ENCODE measurements at regions not wholly inside any gene's neighbourhood (a gene's known extent, or its start where the extent isn't known, plus 50 kb on each side); places are given as distances from the start of the nearest gene placed in this dataset.

DNA sequence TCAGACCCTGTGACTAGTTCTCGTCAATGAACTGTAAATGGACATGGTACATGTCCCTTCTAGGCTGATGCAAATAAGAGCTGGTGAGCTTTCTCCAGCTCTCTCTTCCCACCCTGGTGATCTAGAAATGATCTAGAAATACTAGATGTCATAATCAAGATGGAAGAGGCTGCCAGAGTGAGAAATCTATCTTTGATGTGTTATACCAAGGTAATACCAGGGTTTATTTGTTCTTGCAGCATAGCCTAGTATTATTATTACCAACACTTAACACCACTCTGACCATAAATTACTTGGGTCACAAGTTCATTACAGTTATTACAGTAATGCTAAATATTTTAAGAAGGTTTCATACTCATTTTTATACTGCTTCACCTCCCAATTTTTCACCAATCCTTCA is 138.4 kb upstream of the LMCD1 start:
- no peak for DNase-seq (ENCODE audit: low read depth)
- TF ChIP-seq, protein P1, sequence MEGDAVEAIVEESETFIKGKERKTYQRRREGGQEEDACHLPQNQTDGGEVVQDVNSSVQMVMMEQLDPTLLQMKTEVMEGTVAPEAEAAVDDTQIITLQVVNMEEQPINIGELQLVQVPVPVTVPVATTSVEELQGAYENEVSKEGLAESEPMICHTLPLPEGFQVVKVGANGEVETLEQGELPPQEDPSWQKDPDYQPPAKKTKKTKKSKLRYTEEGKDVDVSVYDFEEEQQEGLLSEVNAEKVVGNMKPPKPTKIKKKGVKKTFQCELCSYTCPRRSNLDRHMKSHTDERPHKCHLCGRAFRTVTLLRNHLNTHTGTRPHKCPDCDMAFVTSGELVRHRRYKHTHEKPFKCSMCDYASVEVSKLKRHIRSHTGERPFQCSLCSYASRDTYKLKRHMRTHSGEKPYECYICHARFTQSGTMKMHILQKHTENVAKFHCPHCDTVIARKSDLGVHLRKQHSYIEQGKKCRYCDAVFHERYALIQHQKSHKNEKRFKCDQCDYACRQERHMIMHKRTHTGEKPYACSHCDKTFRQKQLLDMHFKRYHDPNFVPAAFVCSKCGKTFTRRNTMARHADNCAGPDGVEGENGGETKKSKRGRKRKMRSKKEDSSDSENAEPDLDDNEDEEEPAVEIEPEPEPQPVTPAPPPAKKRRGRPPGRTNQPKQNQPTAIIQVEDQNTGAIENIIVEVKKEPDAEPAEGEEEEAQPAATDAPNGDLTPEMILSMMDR (conservative IDR thresholded peaks at IDR 0.05; ENCODE audit: low read depth, low read length), result no peak
- no peak overlapping the region for H3K4me3 ChIP-seq (ENCODE audit: low read length)

DNA sequence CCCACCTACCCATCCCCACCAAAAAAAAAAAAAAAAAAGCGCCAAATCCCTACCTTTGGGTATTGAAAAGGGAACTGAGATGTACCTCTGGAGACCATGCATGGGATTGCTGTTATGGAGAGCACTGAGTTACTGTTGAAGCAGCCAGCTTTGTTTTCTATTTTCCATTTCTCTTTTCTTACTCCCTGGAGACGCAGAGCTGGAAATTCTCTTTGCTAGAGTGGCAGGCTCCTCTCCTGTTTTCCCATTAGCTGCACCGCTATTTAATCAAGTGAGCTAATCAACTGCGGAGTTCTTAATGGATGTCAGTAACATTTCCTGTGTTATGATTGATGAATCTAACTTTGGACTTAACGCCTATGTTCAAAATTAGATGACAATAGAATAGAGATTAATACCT is 136.1 kb upstream of the LMCD1 start:
- TF ChIP-seq, protein P1 (conservative IDR thresholded peaks at IDR 0.05; ENCODE audit: low read depth, low read length), result no peak
- DNase-seq (ENCODE audit: low read depth), result no peak
- no peak overlapping the region for H3K4me3 ChIP-seq (ENCODE audit: low read length)

DNA sequence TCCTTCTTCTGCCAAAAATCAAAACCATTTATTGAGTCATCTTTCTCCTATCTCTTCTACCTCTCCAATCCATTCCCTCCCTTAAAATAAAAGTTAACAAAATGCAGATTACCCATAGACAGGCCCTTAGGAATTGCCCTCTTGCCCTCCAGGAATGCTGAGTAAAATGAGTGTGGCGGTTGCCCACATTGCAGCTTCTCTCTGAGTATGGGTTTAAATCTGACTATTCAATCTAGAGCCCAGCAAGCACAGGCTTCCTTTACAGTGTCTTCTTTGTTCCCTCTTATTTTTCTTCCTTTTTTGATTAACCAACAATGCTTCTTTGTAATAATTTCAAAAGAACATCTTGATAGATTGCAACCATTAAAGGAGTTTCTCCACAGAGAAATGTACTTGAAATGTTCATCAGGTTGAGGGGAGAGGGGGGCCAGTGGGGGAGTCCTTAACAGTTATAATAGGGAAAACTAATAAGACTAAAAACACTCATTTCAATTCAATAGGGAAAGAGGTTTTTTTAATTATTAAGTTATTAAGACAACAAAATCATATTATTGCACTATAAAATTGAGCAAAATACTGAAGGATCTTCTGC is 135.3 kb upstream of the LMCD1 start:
- TF ChIP-seq, protein P1 (conservative IDR thresholded peaks at IDR 0.05; ENCODE audit: low read depth, low read length), result no peak
- no peak overlapping the region for H3K4me3 ChIP-seq (ENCODE audit: low read length)
- DNase-seq (ENCODE audit: low read depth), result no peak

DNA sequence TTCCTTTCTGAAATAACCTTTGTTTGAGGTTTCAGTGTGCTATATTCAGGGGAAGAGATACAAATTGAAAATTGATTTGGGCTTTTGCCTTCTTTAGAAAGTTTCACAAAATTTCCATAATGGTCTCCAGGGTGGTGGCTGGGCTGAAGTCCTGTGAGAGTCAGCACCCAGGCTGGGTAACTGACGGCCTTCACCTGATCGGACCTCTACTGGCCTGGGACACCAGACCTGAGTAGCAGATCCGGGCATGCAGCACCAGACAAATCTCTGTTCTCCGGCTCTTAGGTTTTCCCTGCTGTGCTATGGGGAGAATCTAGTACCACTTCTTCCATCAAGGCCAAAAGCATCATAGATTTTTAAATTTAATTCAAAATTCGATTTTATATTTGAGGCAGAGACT is 133.0 kb upstream of the LMCD1 start:
- TF ChIP-seq, protein P1 (conservative IDR thresholded peaks at IDR 0.05; ENCODE audit: low read depth, low read length), result no peak
- no peak for DNase-seq (ENCODE audit: low read depth)
- no peak overlapping the region for H3K4me3 ChIP-seq (ENCODE audit: low read length)

DNA sequence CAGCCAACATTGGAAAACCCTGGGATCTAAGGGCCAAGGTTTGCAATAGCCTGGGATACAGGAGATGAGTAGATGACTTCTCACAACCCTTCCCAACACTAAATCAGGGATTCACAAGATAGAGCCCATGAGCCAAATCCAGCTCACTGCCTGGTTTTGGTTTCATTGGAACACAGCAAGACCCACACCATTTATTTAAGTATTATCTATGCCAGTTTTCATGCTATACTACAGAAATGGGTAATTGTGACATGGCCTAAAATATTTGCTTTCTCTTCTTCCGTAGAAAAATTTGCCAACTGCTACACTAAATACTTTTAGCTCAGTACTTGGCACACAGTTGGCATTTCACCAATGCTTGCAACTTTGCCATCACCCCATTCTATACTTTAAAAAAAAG is 132.0 kb upstream of the LMCD1 start:
- no peak overlapping the region for H3K4me3 ChIP-seq (ENCODE audit: low read length)
- no peak for DNase-seq (ENCODE audit: low read depth)
- TF ChIP-seq, protein P1 (conservative IDR thresholded peaks at IDR 0.05; ENCODE audit: low read depth, low read length), result no peak

DNA sequence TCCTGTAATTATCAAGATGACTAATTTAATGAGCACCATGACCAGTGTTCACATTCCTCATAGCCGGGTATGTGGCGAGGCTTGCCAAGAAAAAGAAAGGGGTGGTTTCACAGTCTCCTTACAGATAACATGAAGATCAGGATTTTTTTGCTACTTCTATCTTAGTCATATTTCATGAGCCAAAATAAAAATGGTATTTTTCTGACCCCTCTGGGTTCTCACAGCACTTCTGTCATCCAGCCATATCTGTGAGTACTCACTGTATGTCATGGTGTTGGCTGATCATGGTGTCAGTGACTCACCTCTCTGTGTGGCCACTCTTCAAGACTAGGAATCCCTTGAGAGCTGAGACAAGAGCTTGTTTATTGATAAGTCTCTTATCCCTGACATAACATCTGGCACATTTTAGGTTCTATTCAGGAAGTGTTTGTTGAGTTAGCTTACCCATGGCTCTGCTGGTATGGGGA is 130.5 kb upstream of the LMCD1 start:
- no peak for DNase-seq (ENCODE audit: low read depth)
- TF ChIP-seq, protein P1 (conservative IDR thresholded peaks at IDR 0.05; ENCODE audit: low read depth, low read length), result no peak
- H3K4me3 ChIP-seq (ENCODE audit: low read length), result no peak overlapping the region

DNA sequence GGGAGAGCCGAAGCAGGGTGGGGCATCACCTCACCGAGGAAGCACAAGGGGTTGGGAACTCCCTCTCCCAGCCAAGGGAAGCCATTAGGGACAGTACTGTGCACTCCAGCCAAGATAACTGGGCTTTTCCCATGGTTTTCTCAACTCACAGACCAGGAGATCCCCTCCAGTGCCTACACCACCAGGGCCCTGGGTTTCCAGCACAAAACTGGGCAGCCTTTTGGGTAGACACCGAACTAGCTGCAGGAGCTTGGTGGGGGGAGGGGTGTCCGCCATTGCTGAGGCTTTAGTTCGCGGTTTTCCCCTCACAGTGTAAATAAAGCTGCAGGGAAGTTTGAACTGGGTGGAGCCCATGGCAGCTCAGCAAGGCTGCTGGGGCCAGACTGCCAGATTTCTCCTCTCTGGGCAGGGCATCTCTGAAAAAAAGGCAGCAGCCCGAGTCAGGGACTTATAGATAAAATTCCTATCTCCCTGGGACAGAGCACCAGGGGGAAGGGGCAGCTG is 129.6 kb upstream of the LMCD1 start:
- DNase-seq (ENCODE audit: low read depth), result no peak
- TF ChIP-seq, protein P1 (conservative IDR thresholded peaks at IDR 0.05; ENCODE audit: low read depth, low read length), result no peak
- H3K4me3 ChIP-seq (ENCODE audit: low read length), result no peak overlapping the region

Data from retinal pigment epithelial cell (primary cell).